ENCODE measurements at regions not wholly inside any gene's neighbourhood (a gene's known extent, or its start where the extent isn't known, plus 50 kb on each side); places are given as distances from the start of the nearest gene placed in this dataset.
"Not testable (repeated sequence)": the region's sequence is repeated elsewhere in the genome, so short reads cannot be mapped to it uniquely, and the experiment has no call there.

DNA sequence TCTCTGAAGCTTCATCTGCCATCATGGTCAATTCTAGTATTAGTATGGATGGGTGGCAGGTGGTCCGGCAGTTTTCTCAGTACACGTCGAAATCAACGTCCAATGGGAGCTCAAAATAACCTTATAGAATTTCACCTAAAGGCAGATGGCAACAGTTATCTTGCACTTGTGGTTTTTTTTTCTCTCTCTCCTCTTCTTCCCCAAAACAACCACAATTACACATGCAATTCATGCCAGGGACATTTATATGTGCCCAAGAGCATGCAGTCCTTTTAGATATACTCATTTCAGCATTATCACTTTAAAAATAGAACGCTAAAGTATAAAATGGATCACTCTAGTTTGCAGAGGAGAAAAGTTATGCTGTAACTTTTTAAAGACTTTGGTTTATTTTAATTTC lies 1428.9 kb upstream of the WWC1 start:
- no peak for DNase-seq (ENCODE audit: low spot score)

DNA sequence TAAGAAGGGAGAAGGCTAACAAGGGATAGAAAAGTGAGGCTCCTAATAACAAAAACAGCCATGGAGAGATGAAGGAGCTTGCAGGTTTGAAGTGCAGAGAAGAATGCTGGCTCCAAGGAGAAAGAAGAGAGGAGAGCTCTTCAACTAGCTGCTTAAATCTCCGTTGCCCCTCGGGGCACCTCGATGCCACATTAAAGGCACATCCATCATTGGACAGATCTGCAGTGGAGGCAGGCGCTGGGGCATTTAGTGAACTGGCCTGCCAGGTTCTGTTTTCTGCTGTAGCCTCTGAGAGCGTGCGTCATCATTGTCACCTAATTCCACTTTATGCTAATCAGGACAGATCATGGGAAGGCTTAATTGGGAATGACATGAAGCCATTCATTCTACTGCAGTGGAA lies 1426.2 kb upstream of the WWC1 start:
- DNase-seq (ENCODE audit: low spot score), result no peak

DNA sequence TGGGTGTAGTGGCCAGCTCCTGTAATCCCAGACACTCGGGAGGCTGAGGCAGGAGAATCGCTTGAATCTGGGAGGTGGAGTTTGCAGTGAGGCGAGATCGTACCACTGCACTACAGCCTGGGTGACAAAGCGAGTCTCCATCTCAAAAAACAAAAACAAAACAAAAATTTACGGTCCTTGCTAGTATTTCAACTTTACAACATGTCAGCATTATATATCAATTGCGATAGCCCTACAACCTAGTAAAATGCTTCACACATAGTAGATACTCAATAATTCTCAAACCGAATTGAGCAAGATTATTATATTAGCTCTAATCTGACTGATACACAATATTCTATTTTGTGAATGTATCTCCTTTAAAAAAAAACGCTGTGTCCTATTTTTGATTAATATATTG lies 1411.0 kb upstream of the WWC1 start:
- DNase-seq (ENCODE audit: low spot score), result no peak

DNA sequence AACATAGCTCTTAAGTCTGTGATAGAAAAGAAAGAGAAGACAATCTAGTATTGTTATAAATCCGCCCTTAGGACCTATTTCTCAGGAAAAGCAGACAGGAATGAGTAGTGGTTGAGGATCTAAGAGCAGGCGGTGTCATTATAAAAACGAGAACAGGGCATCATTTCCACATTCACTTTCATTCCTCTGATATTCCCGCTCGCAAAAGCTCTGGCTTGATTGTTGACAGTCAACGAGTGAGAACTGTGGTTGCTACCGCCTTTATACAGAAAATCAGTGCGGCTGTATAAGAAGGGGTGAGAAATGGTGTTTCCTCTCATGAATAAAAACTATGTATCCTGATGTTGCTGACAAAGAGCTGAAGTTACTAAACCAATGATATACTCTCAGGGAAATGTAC lies 1409.6 kb upstream of the WWC1 start:
- no peak for DNase-seq (ENCODE audit: low spot score)

DNA sequence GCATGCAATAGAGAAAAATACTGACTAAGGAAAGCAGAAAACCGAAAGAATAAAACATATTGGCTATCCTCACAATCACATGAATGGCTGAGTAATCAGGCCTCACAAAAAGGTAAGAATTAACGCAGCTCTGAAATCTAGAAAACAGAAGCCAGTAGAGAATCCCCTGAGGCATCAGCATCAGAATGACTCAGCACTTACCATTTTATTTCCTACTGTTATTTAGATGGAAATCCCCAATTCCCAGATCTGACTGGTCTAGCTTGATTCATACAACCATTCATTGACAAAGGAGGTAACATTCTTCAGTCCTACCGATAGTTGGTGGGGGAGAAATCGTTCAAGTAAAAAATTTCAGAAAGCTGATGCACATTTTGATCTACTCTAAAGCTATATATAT lies 1408.4 kb upstream of the WWC1 start:
- no peak for DNase-seq (ENCODE audit: low spot score)

DNA sequence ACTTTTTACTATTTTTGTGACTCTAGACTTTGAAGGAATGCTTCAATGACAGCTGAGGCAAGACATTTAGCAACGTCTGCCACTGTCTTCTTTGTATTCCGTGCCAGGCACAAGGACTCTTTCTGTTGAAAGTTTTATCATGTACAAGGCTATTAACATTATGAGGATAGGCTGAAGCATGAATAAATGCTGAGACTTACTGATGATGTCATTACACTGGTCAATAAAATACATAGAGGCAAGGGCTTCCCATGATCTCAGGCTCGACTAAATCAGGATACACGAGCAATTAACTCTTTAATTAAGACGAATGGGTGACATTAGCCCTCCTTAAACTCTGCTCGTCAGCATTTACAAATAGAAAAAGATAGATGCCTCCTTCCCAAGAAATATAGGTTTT lies 1393.3 kb upstream of the WWC1 start:
- DNase-seq (ENCODE audit: low spot score), result no peak

DNA sequence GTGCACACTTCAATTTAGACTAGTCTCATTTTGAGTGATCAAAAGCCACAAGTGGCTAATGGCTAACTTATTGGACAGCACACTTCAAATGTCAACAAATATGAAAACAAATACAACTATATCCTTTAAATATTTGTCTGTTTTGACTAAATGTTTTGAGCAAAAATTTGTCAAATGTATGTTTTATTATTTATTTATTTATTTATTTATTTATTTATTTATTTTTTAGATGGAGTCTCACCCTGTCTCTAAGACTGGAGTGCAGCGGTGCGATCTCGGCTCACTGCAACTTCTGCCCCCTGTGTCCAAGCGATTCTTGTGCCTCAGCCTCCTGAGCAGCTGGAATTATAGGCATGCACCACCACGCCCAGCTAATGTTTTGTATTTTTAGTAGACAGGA lies 1392.1 kb upstream of the WWC1 start:
- DNase-seq (ENCODE audit: low spot score), result no peak

DNA sequence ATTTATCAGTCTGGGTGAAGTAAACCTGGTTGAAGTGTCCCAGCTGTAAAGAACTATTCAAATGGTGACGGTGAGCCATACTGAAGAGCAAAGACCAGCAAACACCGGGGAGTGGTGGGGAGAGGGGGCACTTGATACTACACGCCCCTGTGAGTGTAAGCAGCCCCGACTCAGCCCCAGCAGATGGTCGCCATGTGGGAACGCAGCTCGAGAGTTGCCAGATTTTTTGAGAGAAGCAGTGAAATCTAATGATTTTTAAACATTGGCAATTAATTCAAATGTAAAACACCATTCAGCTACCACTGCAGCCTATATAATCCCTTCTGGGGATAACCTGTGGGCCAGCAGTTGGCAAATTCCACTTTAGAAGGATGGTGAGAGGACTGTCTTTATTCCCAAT lies 1386.9 kb upstream of the WWC1 start:
- DNase-seq (ENCODE audit: low spot score), result no peak

DNA sequence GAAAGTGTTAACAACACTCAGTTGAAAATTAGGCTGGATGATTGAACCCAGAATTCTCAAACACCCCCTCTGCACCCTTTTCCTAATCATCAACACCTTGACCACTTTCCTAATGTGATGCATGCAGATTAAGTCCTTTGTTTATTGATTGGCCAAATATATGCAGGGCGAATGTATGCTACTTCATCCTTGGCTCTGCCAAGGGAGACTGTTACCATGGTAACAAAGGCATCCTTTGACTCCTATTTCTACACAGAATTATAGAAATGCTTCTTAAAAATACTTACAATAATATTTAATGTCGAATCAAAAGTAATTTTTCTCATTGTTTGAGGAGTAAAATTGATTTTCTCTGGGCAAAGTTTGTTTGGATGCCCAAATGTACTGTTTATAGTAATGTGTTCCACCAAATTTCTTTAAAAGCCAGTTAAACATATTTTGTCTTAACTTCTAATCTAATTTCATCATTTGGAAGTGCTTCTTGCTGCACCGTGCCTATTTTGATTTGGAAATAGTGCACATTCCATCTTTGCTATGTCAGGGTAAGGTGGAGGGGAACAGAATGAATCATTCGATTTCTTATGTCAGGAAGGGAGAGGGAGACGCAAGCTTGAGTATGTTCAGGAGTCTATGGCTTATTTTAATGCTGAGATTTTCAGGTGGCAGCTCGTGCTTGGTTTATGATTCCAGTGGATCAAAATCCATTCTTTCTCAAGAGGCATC lies 1384.3 kb upstream of the WWC1 start:
- DNase-seq (ENCODE audit: low spot score), result no peak

DNA sequence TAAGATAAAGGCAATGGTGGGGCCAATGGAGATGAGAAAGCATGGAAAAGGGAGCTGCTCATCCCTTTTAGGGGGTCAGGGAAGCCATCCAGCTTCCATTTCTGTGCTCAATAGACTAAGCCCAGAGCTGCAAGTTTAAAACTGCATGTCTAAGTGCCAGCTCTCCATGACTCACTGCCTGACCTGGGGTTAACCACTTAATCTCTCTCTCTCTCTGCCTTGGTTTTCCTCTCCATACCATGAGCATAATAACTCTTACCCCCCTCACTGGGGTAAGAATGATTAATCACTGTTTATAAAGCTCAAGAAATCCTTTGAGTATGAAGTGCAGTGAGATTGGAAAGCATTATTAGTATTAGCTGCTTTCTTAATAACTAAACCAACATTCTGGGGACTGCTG lies 1382.4 kb upstream of the WWC1 start:
- DNase-seq (ENCODE audit: low spot score), result no peak

DNA sequence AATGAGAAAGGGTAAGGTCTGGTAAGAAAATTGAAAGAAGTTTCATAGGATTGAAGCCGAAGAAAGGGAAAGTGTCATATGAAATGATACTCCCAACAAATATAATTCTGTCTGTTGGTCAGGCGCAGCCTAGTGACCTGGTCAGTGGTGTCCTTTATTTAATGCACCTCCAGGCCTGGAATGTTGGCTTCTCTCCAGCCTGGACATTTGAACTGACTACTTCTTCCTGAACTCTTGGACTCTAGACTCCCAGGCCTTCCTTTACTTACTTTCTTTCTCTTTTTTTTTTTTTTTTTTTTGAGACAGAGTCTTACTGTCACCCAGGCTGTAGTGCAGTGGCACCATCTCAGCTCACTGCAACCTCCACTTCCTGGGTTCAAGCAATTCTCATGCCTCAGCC lies 1381.5 kb upstream of the WWC1 start:
- DNase-seq (ENCODE audit: low spot score), result no peak

DNA sequence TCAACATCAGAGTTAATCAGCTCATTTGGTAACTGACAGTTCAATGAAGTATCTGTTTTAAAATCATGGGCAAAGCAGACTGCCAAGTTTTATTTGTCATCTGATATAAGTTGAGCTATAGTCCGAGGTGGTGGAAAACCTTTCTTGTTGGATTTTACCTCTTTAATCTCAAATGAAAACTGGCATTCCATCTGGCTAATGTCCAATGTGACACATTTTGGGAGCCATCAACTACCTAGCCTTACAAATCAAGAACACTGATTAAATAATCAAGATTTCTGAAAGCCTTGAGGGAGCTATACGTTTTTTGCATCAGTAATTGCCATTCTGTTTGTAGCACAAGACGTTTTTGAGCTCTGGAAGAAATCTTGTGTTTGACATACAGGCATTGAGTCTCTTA lies 1380.5 kb upstream of the WWC1 start:
- no peak for DNase-seq (ENCODE audit: low spot score)

DNA sequence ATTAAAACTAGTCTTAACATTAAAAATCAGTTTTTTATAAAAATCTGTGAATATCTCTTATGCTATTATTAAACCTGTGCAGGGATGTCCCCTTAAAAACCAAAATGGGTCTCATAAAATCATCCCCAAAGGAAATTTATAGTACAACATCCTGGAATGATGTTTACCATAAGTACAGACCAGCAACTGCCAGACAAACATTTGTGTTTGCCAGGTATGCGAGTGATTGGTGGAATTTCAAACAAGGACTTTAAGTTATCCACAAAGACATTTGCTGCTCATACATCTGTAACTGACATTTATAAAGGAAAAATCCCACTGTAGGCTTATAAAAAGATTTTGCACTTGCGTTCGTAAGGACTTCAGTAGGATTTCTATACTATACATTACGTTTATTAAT lies 1375.4 kb upstream of the WWC1 start:
- no peak for DNase-seq (ENCODE audit: low spot score)

DNA sequence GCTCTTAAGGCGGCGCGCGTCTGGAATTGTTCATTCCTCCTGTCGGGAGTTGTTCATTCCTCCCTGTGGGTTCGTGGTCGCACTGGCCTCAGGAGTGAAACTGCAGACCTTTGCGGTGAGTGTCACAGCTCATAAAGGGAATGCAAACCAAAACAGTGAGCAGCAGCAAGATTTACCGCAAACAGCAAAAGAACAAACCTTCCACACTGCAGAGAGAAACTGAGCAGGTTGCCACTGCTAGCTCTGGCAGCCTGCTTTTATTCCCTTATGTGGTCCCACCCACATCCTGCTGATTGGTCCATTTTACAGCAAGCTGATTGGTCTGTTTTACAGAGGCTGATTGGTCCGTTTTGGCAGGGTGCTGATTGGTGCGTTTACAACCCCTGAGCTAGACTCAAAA lies 1365.3 kb upstream of the WWC1 start:
- DNase-seq (ENCODE audit: low spot score), result peak; percentile 5

DNA sequence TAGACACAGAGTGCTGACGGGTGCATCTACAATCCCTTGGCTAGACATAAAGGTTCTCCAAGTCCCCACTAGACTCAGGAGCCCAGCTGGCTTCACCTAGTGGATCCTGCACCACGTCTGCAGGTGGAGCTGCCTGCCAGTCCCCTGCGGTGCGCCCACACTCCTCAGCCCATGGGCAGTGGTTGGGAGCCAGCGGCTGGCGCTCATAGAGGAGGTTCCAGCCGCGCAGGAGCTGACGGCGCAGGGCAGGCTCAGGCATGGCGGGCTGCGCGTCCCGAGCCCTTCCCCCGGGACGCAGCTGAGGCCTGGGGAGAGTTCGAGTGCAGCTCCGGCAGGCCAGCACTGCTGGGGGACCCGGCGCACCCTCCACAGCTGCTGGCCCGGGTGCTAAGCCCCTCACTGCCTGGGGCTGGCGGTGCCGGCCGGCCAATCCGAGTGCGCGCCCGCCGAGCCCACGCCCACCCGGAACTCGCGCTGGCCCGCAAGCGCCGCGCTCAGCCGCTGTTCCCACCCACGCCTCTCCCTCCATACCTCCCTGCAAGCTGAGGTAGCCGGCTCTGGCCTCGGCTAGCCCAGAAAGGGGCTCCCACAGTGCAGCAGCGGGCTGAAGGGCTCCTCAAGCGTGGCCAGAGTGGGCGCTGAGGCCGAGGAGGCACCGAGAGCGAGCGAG lies 1364.5 kb upstream of the WWC1 start:
- not testable (repeated sequence) for DNase-seq (ENCODE audit: low spot score)

DNA sequence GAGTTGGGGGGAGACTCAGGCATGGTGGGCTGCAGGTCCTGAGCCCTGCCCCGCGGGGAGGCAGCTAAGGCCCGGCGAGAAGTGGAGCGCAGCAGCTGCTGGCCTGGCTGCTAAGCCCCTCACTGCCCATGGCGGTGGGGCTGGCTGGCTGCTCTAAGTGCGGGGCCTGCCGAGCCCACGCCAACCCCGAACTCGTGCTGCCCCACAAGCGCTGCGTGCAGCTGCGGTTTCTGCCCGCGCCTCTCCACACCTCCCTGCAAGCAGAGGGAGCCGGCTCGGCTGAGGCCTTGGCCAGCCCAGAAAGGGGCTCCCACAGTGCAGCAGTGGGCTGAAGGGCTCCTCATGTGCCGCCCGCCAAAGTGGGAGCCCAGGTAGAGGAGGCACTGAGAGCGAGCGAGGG lies 1355.1 kb upstream of the WWC1 start:
- no peak for DNase-seq (ENCODE audit: low spot score)

DNA sequence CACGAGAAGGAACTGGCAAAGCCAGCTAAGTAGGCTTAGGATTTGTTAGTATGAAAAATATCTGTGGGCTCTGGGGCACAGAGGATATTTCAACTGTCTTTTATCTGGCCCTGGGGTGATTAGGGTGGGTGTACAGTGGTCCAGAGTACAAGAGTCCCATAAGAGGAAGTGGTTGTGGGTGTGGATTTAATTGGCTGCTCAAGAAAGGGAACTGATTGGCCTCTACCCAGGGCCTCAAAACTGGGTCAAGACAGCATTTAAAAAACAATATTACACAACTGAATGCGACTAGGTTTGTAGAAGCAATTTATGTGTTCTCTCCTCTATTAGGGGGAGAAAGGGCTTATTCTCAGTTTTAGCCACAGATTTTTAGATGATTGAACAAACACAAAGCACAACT lies 1353.4 kb upstream of the WWC1 start:
- DNase-seq (ENCODE audit: low spot score), result no peak

DNA sequence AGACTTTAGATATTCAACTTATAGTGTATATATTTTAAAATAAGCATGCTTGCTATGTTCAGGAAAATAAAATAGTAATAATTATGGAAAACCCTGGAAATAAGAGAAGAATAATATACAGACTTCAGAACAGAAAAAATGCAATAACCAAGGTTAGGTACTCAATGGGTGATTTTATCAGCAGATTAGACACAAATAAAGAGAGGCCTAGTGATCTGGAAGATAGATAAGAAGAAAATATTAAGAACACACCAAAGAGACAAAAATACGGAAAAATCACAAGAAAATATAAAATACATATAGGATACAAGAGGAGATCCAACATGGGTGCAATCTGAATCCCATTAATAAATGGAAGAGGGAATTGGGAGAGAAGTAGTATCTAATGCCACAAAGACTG lies 1348.5 kb upstream of the WWC1 start:
- no peak for DNase-seq (ENCODE audit: low spot score)

DNA sequence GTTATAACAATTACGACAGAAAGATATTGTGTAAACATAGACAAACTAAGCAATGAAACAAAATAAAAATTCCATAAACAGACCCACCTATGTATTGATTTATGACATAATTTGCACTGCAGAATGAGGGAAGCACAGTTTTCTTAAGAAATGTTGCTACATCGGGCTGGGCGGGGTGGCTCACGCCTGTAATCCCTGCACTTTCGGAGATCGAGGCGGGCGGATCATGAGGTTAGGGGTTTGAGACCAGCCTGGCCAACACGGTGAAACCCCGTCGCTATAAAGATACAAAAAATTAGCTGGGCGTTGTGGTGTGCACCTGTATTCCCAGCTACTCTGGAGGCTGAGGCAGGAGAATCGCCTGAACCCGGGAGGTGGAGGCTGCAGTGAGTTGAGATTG lies 1344.4 kb upstream of the WWC1 start:
- no peak for DNase-seq (ENCODE audit: low spot score)

DNA sequence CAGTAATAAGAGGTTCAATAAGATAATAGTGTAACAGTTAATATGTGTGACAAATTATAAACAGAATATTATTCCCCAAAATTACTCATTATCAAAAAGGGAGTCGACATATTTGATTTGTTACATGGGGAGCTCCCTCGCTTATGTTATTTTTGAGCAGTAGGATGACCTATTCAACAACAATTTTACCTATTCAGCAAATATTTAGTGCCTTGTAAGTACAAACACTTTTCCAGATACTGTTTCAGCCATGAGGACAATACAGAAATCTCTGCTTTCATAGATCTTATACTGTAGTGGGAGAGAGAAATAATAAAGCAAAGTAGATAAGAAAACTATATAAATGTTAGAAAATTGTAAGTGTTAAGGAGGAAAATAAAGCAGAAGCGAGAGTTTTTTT lies 1342.8 kb upstream of the WWC1 start:
- no peak for DNase-seq (ENCODE audit: low spot score)

DNA sequence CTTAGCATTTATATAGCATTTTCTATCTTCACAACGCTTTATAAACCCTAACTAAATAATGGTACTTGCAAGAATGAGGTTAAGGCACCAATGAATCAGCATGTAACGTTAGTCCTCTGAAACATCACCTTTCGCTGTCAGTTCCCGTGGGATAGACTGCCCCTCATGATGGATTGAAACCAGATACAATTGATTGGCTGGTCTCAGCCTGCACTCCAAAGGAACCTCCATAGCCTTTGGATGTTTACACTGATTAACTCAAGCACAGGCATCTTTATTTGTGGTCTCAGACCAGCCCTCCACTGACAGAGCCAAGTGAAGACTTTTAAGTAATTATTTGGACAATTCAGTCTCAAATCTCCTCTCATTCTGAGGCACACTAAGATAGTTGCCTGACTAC lies 1339.4 kb upstream of the WWC1 start:
- no peak for DNase-seq (ENCODE audit: low spot score)

DNA sequence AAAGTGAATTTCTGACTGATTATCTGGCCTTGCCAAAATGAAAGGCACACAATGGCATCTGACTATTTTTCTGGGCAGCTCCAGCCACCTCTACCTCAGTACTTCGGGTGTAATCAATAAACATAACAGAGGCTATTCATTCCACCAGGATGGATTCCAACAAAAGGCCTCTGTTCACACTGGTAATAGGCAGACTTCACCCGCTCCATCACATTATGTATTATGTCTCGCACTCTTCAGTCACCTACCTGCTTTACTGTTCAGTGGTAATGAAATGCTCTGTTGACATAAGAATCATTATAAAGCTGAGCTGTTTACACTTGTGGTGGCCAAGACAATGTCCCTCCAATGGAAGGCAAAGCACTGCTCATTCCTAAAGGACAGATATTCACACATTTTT lies 1333.7 kb upstream of the WWC1 start:
- no peak for DNase-seq (ENCODE audit: low spot score)

DNA sequence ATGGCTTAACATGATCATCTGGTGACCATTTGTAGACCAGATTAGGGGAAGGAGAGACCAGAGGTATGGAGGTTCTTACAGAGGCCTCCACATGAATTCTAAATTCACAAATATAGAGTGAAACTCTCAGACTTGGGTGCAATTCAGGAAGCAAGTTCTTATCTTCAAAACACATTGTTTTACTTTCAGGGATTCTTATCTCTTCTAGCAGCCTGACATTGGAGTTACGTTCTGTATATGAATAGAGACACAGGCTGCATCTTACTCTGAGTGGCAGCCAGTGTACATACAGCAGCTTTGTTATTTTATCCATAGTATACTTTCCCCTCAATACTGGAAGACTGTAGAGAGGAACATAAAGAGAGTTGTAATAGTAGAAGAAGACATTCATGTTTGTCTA lies 1331.7 kb upstream of the WWC1 start:
- DNase-seq (ENCODE audit: low spot score), result no peak

DNA sequence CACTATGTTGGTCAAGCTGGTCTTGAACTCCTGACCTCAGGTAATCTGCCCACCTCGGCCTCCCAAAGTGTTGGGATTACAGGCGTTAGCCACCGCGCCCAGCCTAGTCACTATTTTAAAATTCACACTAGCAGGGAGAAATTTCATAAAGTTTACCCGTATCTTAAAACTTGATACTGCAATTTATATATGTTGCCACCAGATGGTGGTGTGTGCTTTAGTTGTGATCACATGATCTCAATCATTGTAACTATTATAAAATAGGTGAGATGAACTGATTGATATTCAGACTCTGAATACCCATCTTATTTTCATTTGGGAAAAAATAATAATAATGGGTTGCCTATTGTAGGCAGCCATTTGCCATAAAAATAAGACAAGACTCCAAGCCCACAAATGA lies 1330.4 kb upstream of the WWC1 start:
- DNase-seq (ENCODE audit: low spot score), result peak; percentile 42

All from NAMALWA (cell line).